HepG2 (cell line): ENCODE measurements at regions not wholly inside any gene's neighbourhood (a gene's known extent, or its start where the extent isn't known, plus 50 kb on each side); places are given as distances from the start of the nearest gene placed in this dataset.

Experiments
- ATAC-seq: fragments of 200-7000 bp; cut with Tn5 transposase; 3 replicates; pipeline ENCODE4 v1.9.1; 2020; ENCODE audit warnings: mild to moderate bottlenecking, moderate library complexity
- BruUV-seq: library from RNA; stranded (reverse); fragments of 400-500 nt; replicated peaks from 2 replicates; lab custom pipeline; 2021; lab: Mats Ljungman, UMichigan
- CTCF ChIA-PET: fragments of 300-600 bp; formaldehyde crosslinking; extraction: SDS; loops from one replicate; lab custom pipeline; 2021; ENCODE audit warnings: low total read pairs, inconsistent platforms, low intra/inter-chr PET ratio; lab: Yijun Ruan, JAX
- POLR2A ChIA-PET: fragments of 350-600 bp; sonication (Branson Sonifier 250); formaldehyde crosslinking; loops from one replicate; lab custom pipeline; 2020; ENCODE audit warnings: antibody characterized with exemption, inconsistent platforms; lab: Yijun Ruan, JAX
- DNase-seq: peaks from one replicate; pipeline ENCODE4 v3.0.0-alpha.2; 2015; ENCODE audit warnings: low spot score
- FAIRE-seq: peaks from 3 replicates; lab custom pipeline; 2011; peaks lifted over from hg19 to GRCh38; lab: Jason Lieb, UNC
- H2AFZ ChIP-seq: one replicate; pipeline ENCODE4 v1.6.1; 2011; ENCODE audit warnings: low read length, inconsistent platforms
- H3K27ac ChIP-seq: fragments of 300-600 bp; 3 replicates; pipeline ENCODE4 v1.8.0; 2011; ENCODE audit warnings: mixed run types, mild to moderate bottlenecking, mixed read lengths, low read length, inconsistent platforms; ENCODE audit not compliant: insufficient read depth; ENCODE audit errors: extremely low read length
- H3K27me3 ChIP-seq, 2 experiments: fragments of 200-600 bp in 1 of 2; 2 replicates in 1 of 2; 3 replicates in 1 of 2; pipeline versions ENCODE4 v1.6.0 to v1.8.0; 2011; ENCODE audit warnings: low read length in 2 of 2, mild to moderate bottlenecking in 2 of 2, moderate library complexity in 2 of 2, inconsistent platforms in 1 of 2; ENCODE audit not compliant: insufficient read depth in 2 of 2, control insufficient read depth in 1 of 2
- H3K36me3 ChIP-seq, 2 experiments: fragments of 200-600 bp in 1 of 2; replicated peaks in 1 of 2; 2 replicates in 1 of 2; 3 replicates in 1 of 2; pipeline versions ENCODE4 v1.5.1 to v1.8.0; 2011; ENCODE audit warnings: low read length in 2 of 2, inconsistent platforms in 1 of 2; ENCODE audit not compliant: insufficient read depth in 2 of 2, control insufficient read depth in 1 of 2
- H3K4me1 ChIP-seq: 2 replicates; pipeline ENCODE4 v1.5.1; 2012; ENCODE audit warnings: low read length, inconsistent platforms; ENCODE audit not compliant: insufficient read depth
- H3K4me2 ChIP-seq: 2 replicates; pipeline ENCODE4 v1.6.0; 2011; ENCODE audit warnings: low read depth, low read length, inconsistent platforms
- H3K4me3 ChIP-seq, 3 experiments: fragments of 200-600 bp in 1 of 3; sonication (generic), shearing (Covaris generic) in 1 of 3; replicated peaks in 1 of 3; 2 replicates each; pipeline ENCODE4 v1.5.1; 2011 to 2016; ENCODE audit warnings: low read length in 3 of 3, inconsistent platforms in 2 of 3, low read depth in 2 of 3, mild to moderate bottlenecking in 2 of 3, control low read depth in 1 of 3, mixed read lengths in 1 of 3; ENCODE audit not compliant: insufficient read depth in 1 of 3
- H3K79me2 ChIP-seq: one replicate; pipeline ENCODE4 v1.6.1; 2011; ENCODE audit warnings: low read length, inconsistent platforms; ENCODE audit not compliant: insufficient read depth
- H3K9ac ChIP-seq: 2 replicates; pipeline ENCODE4 v1.6.0; 2011; ENCODE audit warnings: mild to moderate bottlenecking, low read depth, low read length, inconsistent platforms; ENCODE audit not compliant: insufficient read depth
- H3K9me3 ChIP-seq: 2 replicates; pipeline ENCODE4 v1.5.1; 2012; ENCODE audit warnings: mild to moderate bottlenecking, low read length
- H4K20me1 ChIP-seq: 2 replicates; pipeline ENCODE4 v1.6.0; 2011; ENCODE audit warnings: inconsistent platforms, mild to moderate bottlenecking, low read length, moderate library complexity; ENCODE audit not compliant: insufficient read depth
- ATF3 ChIP-seq: sonication (generic); formaldehyde crosslinking; IDR thresholded peaks from 2 replicates; pipeline ENCODE4 v1.4.0; 2020; ENCODE audit warnings: missing genetic modification reagents
- DMAP1 ChIP-seq: IDR thresholded peaks from 2 replicates; pipeline ENCODE4 v1.6.1; 2016
- IKZF4 ChIP-seq: sonication (generic); formaldehyde crosslinking; IDR thresholded peaks from 2 replicates; pipeline ENCODE4 v1.5.1; 2020; ENCODE audit warnings: borderline replicate concordance, mild to moderate bottlenecking, low read depth, missing genetic modification reagents; ENCODE audit errors: not compliant biosample characterization
- KDM5B ChIP-seq: sonication (generic); formaldehyde crosslinking; IDR thresholded peaks from 2 replicates; pipeline ENCODE4 v1.4.0; 2020; ENCODE audit warnings: missing genetic modification reagents, mild to moderate bottlenecking, borderline replicate concordance
- NAIF1 ChIP-seq: sonication (generic); formaldehyde crosslinking; IDR thresholded peaks from 2 replicates; pipeline ENCODE4 v1.5.0; 2020; ENCODE audit warnings: mild to moderate bottlenecking, missing genetic modification reagents, borderline replicate concordance
- RARA ChIP-seq: IDR thresholded peaks from 2 replicates; pipeline ENCODE4 v1.6.1; 2016; ENCODE audit warnings: missing genetic modification reagents, missing compliant biosample characterization
- SNAPC2 ChIP-seq: sonication (generic); formaldehyde crosslinking; IDR thresholded peaks from 2 replicates; pipeline ENCODE4 v1.8.1; 2022; ENCODE audit warnings: mild to moderate bottlenecking, missing genetic modification reagents
- SOX13 ChIP-seq, 3 experiments: fragments of 450-650 bp in 1 of 3; sonication (generic) in 1 of 3; formaldehyde crosslinking in 1 of 3; IDR thresholded peaks in 2 of 3; conservative IDR thresholded peaks in 1 of 3; 2 replicates each; pipeline versions ENCODE4 v1.5.0 to v1.6.1; 2016 to 2020; ENCODE audit warnings: antibody characterized with exemption in 1 of 3, mild to moderate bottlenecking in 1 of 3, missing compliant biosample characterization in 1 of 3, missing genetic modification reagents in 1 of 3, moderate library complexity in 1 of 3
- UBTF ChIP-seq: sonication (generic); formaldehyde crosslinking; IDR thresholded peaks from 2 replicates; pipeline ENCODE4 v1.4.0; 2020; ENCODE audit warnings: mild to moderate bottlenecking, missing genetic modification reagents
- ZNF709 ChIP-seq: sonication (generic); formaldehyde crosslinking; IDR thresholded peaks from 2 replicates; pipeline ENCODE4 v1.5.0; 2020; ENCODE audit warnings: mild to moderate bottlenecking, missing genetic modification reagents
- ZNF747 ChIP-seq: sonication (generic); formaldehyde crosslinking; IDR thresholded peaks from 2 replicates; pipeline ENCODE4 v1.8.1; 2023; ENCODE audit warnings: missing genetic modification reagents, mild to moderate bottlenecking, borderline replicate concordance
- WGBS: methylation state at CpG from one replicate; pipeline ENCODE4 v1.1.6; 2017; ENCODE audit warnings: low lambda C conversion rate; 5-methylcytosine and 5-hydroxymethylcytosine counted together
- in situ Hi-C: cut with HindIII; loops from 2 replicates; pipeline ENCODE4 v1.10.0; 2017; ENCODE audit warnings: low pct_unique_long_range_greater_than_20kb; ENCODE audit not compliant: extremely low pct_ligation_motif_present
- intact Hi-C: fragments of 100-400 bp; cut with micrococcal nuclease; formaldehyde crosslinking; loops from one replicate; pipeline ENCODE4 v1.10.0; 2022; ENCODE audit not compliant: unreplicated experiment
- TF ChIP-seq, protein P1 (sequence below): IDR thresholded peaks from 2 replicates; pipeline ENCODE4 v1.6.1; 2016; ENCODE audit warnings: low read depth
- TF ChIP-seq, protein P2 (sequence below): sonication (generic); formaldehyde crosslinking; IDR thresholded peaks from 2 replicates; pipeline ENCODE4 v1.4.0; 2020; ENCODE audit warnings: missing genetic modification reagents, low read depth, mild to moderate bottlenecking, borderline replicate concordance
- TF ChIP-seq, protein P3 (sequence below): sonication (generic); formaldehyde crosslinking; IDR thresholded peaks from 2 replicates; pipeline ENCODE4 v1.4.0; 2020; ENCODE audit warnings: missing genetic modification reagents; ENCODE audit errors: not compliant biosample characterization
- TF ChIP-seq, protein P4 (sequence below): sonication (generic); formaldehyde crosslinking; conservative IDR thresholded peaks from 2 replicates; pipeline ENCODE4 v1.4.0; 2020; ENCODE audit warnings: missing genetic modification reagents

- TF ChIP-seq, protein P1, sequence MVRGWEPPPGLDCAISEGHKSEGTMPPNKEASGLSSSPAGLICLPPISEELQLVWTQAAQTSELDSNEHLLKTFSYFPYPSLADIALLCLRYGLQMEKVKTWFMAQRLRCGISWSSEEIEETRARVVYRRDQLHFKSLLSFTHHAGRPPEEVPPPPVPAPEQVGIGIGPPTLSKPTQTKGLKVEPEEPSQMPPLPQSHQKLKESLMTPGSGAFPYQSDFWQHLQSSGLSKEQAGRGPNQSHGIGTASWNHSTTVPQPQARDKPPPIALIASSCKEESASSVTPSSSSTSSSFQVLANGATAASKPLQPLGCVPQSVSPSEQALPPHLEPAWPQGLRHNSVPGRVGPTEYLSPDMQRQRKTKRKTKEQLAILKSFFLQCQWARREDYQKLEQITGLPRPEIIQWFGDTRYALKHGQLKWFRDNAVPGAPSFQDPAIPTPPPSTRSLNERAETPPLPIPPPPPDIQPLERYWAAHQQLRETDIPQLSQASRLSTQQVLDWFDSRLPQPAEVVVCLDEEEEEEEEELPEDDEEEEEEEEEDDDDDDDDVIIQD = no peak
- TF ChIP-seq, protein P2, sequence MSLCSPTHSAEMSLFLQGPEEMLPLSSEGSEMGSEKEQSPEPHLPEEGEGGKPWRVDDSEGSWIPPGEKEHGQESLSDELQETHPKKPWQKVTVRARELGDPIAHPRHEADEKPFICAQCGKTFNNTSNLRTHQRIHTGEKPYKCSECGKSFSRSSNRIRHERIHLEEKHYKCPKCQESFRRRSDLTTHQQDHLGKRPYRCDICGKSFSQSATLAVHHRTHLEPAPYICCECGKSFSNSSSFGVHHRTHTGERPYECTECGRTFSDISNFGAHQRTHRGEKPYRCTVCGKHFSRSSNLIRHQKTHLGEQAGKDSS (CRISPR knock-in tag) = no peak
- TF ChIP-seq UBTF (no peak), KDM5B (CRISPR knock-in tag) (no peak), DMAP1 (CRISPR knock-in tag) (no peak), SOX13 (IDR thresholded peaks at IDR 0.05) (no peak), SOX13 (CRISPR knock-in tag; conservative IDR thresholded peaks at IDR 0.05 in 1 of 2, IDR thresholded peaks at IDR 0.05 in 1 of 2) (no peak), ATF3 (CRISPR knock-in tag) (no peak)
- TF ChIP-seq, all 625 proteins: peak for 0
Observed at GRCh38 chr17:71251951-71252350, 868.9 kb upstream of the SOX9 start (continued).

DNA sequence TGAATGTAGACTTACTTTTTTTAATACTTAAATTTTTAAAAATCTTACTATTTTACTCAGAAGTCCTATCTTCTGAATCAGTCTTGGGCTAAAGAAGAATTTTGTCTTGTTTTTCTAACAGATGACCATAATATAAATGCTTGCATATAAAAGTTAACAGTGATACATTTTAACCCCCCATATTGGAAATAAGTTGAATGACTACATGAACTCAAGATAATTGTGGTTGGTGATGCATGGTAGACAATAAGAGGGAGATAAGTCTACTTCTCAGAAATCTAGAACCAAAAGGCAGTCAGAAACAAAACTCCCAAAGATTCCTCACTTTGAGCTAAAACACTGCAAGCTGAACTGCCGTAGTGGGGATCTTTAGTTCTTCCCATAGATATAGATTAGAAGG, 868.4 kb upstream of the SOX9 start:
- WGBS = 0% methylated on average over 1 of the region's 1 CpG
- H3K9ac ChIP-seq = no peak overlapping the region
- FAIRE-seq (no peak), DNase-seq (no peak), ATAC-seq (no peak)
- in situ Hi-C loops (no loop called here), intact Hi-C loops (no loop called here)
- H3K9me3 ChIP-seq = peaks cover 70% of the 10 kb centered on the region; the same call in 1 of the 2 replicates
- no peaks in the 10 kb centered on the region for H4K20me1 ChIP-seq
- H3K27ac ChIP-seq = no peak overlapping the region
- H3K4me2 ChIP-seq = no peak overlapping the region
- ChIA-PET CTCF (no interaction called here), POLR2A (no interaction called here)
- no peaks in the 10 kb centered on the region for H3K36me3 ChIP-seq
- no peaks in the 10 kb centered on the region for H3K4me1 ChIP-seq
- H3K4me3 ChIP-seq = no peak overlapping the region
- no TSS peak for BruUV-seq
- no peaks in the 10 kb centered on the region for H3K79me2 ChIP-seq
- no peaks in the 10 kb centered on the region for H3K27me3 ChIP-seq
- H2AFZ ChIP-seq = no peak overlapping the region
- TF ChIP-seq ZNF747 (CRISPR knock-in tag) (no peak), NAIF1 (CRISPR knock-in tag) (no peak), SNAPC2 (CRISPR knock-in tag) (no peak), ZNF709 (CRISPR knock-in tag) (no peak), RARA (no peak), IKZF4 (CRISPR knock-in tag) (no peak)
- TF ChIP-seq, protein P3, sequence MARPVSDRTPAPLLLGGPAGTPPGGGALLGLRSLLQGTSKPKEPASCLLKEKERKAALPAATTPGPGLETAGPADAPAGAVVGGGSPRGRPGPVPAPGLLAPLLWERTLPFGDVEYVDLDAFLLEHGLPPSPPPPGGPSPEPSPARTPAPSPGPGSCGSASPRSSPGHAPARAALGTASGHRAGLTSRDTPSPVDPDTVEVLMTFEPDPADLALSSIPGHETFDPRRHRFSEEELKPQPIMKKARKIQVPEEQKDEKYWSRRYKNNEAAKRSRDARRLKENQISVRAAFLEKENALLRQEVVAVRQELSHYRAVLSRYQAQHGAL (CRISPR knock-in tag) = no peak
- TF ChIP-seq, protein P4, sequence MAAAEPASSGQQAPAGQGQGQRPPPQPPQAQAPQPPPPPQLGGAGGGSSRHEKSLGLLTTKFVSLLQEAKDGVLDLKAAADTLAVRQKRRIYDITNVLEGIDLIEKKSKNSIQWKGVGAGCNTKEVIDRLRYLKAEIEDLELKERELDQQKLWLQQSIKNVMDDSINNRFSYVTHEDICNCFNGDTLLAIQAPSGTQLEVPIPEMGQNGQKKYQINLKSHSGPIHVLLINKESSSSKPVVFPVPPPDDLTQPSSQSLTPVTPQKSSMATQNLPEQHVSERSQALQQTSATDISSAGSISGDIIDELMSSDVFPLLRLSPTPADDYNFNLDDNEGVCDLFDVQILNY (CRISPR knock-in tag) = no peak
